ENCODE measurements at regions not wholly inside any gene's neighbourhood (a gene's known extent, or its start where the extent isn't known, plus 50 kb on each side); places are given as distances from the start of the nearest gene placed in this dataset.

- H3K4me3 ChIP-seq (ENCODE audit: low read depth, low read length): no peak overlapping the region
- TF ChIP-seq, protein P1, sequence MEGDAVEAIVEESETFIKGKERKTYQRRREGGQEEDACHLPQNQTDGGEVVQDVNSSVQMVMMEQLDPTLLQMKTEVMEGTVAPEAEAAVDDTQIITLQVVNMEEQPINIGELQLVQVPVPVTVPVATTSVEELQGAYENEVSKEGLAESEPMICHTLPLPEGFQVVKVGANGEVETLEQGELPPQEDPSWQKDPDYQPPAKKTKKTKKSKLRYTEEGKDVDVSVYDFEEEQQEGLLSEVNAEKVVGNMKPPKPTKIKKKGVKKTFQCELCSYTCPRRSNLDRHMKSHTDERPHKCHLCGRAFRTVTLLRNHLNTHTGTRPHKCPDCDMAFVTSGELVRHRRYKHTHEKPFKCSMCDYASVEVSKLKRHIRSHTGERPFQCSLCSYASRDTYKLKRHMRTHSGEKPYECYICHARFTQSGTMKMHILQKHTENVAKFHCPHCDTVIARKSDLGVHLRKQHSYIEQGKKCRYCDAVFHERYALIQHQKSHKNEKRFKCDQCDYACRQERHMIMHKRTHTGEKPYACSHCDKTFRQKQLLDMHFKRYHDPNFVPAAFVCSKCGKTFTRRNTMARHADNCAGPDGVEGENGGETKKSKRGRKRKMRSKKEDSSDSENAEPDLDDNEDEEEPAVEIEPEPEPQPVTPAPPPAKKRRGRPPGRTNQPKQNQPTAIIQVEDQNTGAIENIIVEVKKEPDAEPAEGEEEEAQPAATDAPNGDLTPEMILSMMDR (conservative IDR thresholded peaks at IDR 0.05; ENCODE audit: low read depth, low read length): no peak
These were observed 102.1 kb downstream of the ZWINT start for GRCh38 chr10:56258991-56259390.

DNA sequence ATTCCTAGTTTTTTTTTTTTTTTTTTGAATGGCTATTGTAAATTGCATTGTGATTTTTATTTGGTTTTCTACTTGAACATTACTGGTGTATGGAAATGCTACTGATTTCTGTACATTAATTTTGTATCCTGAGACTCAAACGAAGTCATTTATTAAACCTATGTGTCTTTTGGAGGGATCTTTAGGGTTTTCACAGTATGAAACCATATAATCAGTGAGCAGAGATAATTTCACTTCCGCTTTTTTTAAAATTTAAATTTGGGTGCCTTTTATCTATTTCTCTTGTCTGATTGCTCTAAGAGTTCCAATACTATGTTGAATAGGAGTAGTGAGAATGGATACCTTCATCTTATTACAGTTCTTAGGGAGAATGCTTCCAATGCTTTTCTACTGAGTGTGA is 102.7 kb downstream of the ZWINT start:
- TF ChIP-seq, protein P1 (conservative IDR thresholded peaks at IDR 0.05; ENCODE audit: low read depth, low read length): no peak
- no peak overlapping the region for H3K4me3 ChIP-seq (ENCODE audit: low read depth, low read length)

More at GRCh38 chr10:56258991-56259390, 102.1 kb downstream of the ZWINT start:
- DNase-seq (ENCODE audit: low read depth): no peak

DNA sequence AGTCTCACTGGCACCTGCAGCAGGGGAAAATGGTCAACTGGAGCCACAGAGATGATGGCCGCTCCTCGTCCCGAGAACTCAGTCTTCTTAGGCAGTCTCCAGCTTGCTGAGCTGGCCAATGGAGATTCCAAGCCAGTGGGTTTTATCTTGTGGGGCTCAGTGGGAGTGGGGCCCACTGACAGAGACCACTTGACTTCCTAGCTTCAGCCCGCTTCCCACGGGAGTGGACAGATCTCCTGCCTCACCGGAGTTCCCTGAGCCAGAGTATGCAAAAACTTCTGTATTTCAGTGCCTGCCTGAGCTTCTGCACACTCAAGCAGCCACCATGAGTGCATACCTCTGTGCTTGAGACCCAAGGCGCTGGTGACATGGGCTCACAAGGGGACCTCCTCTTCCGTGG is 105.8 kb downstream of the ZWINT start:
- TF ChIP-seq, protein P1 (conservative IDR thresholded peaks at IDR 0.05; ENCODE audit: low read depth, low read length): no peak
- no peak for DNase-seq (ENCODE audit: low read depth)
- H3K4me3 ChIP-seq (ENCODE audit: low read depth, low read length): no peak overlapping the region

More for the DNA sequence above, 102.7 kb downstream of the ZWINT start:
- DNase-seq (ENCODE audit: low read depth): no peak

- TF ChIP-seq, protein P1 (conservative IDR thresholded peaks at IDR 0.05; ENCODE audit: low read depth, low read length): no peak
- DNase-seq (ENCODE audit: low read depth): no peak
- no peak overlapping the region for H3K4me3 ChIP-seq (ENCODE audit: low read depth, low read length)
These were observed 120.6 kb downstream of the ZWINT start for GRCh38 chr10:56240471-56240870.

DNA sequence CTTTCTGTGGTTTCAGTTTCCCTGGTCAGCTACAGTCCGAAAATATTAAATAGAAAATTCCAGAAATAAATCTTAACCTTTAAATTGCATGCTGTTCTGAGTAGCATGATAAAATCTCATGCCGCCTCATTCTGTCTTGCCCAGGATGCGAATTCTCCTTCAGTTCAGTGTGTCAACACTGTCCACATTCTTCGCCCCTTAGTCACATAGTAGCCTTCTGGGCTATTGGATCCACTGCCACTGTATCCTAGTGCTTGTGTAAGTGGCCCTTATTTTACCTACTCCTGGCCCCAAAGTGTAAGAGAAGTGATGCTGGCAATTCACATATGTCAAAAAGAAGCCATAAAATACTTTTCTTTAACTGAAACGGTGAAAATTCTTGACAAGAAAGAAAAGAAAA is 129.6 kb downstream of the ZWINT start:
- DNase-seq (ENCODE audit: low read depth): no peak
- no peak overlapping the region for H3K4me3 ChIP-seq (ENCODE audit: low read depth, low read length)

DNA sequence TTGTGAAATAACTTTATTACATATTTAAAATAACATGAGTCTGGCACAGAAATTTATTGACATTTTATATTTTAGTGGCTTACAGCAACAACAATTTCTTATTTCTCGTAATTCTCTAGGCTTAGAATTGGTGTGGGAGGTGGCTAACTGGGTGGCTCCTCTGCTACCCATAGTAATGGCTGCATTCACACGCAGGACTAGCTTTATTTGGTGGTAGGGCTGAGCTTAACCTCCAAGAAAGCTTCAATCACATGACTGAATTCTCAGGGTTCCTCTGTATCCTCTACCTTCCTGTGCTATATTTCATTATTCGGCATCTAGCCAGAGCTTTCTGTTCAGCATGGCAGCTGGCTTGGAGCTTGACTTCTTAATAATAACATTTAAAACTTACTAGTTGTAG is 138.8 kb downstream of the ZWINT start:
- no peak for DNase-seq (ENCODE audit: low read depth)
- TF ChIP-seq, protein P1 (conservative IDR thresholded peaks at IDR 0.05; ENCODE audit: low read depth, low read length): no peak
- no peak overlapping the region for H3K4me3 ChIP-seq (ENCODE audit: low read depth, low read length)

More for the DNA sequence above, 129.6 kb downstream of the ZWINT start:
- TF ChIP-seq, protein P1 (conservative IDR thresholded peaks at IDR 0.05; ENCODE audit: low read depth, low read length): no peak

DNA sequence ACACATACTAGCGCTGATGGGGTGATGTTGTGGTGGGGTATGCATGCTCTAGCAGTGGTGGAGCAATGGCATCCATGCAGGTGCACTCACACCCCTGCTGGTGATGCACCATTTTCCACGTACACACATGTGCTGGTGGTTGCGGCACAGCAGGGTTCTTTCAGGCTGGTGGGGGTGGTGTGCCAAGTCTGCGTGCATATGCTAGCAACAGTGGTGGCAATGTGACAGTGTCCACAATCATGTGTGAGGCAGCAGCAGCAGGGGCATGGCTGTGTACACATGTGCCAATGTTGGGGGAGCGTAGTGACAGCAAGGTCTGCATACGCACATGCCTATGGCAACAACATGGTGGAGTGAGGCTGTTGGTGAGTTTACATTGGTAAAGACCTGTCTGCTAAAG is 148.1 kb downstream of the ZWINT start:
- H3K4me3 ChIP-seq (ENCODE audit: low read depth, low read length): no peak overlapping the region
- DNase-seq (ENCODE audit: low read depth): no peak
- TF ChIP-seq, protein P1 (conservative IDR thresholded peaks at IDR 0.05; ENCODE audit: low read depth, low read length): no peak

Measured in epithelial cell of proximal tubule (primary cell).